Aorta (tissue), 5 donors: ENCODE measurements at regions not wholly inside any gene's neighbourhood (a gene's known extent, or its start where the extent isn't known, plus 50 kb on each side); places are given as distances from the start of the nearest gene placed in this dataset.

Experiments
- ATAC-seq: fragments of 200-7000 bp; cut with Tn5 transposase; one replicate; pipeline ENCODE4 v1.9.1; 2022; ENCODE audit warnings: moderate library complexity; ENCODE audit not compliant: low FRiP score
- DNase-seq, 2 donors: peaks; one replicate each; pipeline ENCODE4 v3.0.0-alpha.2; 2020
- H3K27ac ChIP-seq, 2 donors: one replicate each; pipeline ENCODE4 v1.5.1; 2013; ENCODE audit warnings: low read length in 2 of 2, mild to moderate bottlenecking in 2 of 2, moderate library complexity in 2 of 2, control low read depth in 1 of 2, inconsistent platforms in 1 of 2, low read depth in 1 of 2
- H3K27me3 ChIP-seq, 2 donors: one replicate each; pipeline ENCODE4 v1.6.1; 2013; ENCODE audit warnings: control low read depth in 1 of 2, low read length in 1 of 2, mild to moderate bottlenecking in 1 of 2, moderate library complexity in 1 of 2; ENCODE audit not compliant: insufficient read depth in 2 of 2, control insufficient read depth in 1 of 2
- H3K36me3 ChIP-seq, 2 donors: one replicate each; pipeline ENCODE4 v1.6.1; 2013; ENCODE audit warnings: control low read depth in 1 of 2, low read length in 1 of 2, mild to moderate bottlenecking in 1 of 2; ENCODE audit not compliant: insufficient read depth in 2 of 2, control insufficient read depth in 1 of 2
- H3K4me1 ChIP-seq, 2 donors: one replicate each; pipeline ENCODE4 v1.6.1; 2013; ENCODE audit warnings: low read length in 2 of 2, control low read depth in 1 of 2, mild to moderate bottlenecking in 1 of 2, moderate library complexity in 1 of 2; ENCODE audit not compliant: insufficient read depth in 2 of 2, control insufficient read depth in 1 of 2
- H3K4me3 ChIP-seq, 2 donors: one replicate each; pipeline ENCODE4 v1.5.1; 2013; ENCODE audit warnings: low read length in 2 of 2, control low read depth in 1 of 2, mild to moderate bottlenecking in 1 of 2
- H3K9me3 ChIP-seq: one replicate; pipeline ENCODE4 v1.6.1; 2013; ENCODE audit warnings: mild to moderate bottlenecking, low read length; ENCODE audit not compliant: control insufficient read depth
- WGBS, 2 donors: extraction: QIAGEN DNeasy Blood & Tissue Kit; methylation state at CpG; one replicate each; pipeline ENCODE4 v1.1.7; 2013; 5-methylcytosine and 5-hydroxymethylcytosine counted together
- intact Hi-C, 2 donors: fragments of 100-400 bp; cut with DNase I; formaldehyde crosslinking; loops; one replicate each; pipeline versions ENCODE4 v1.14.2 to v1.15.0; 2022
- donor health status: healthy with polysubstance abuse.
- donor health status: Bipolar disorder and iron deficiency.
- donor health status: DM: no; HTN: no; CAD: no.
- donor health status: DM: no; HTN: no; CAD: no.
- donor health status: DM: yes; HTN: yes; CAD: no.

- DNase-seq (no peak), ATAC-seq (no peak)
- Histone ChIP-seq H3K4me1 (no peaks in the 10 kb centered on the region), H3K27ac (no peak overlapping the region), H3K27me3 (no peaks in the 10 kb centered on the region), H3K4me3 (no peak overlapping the region), H3K36me3 (no peaks in the 10 kb centered on the region), H3K9me3 (peaks cover 4% of the 10 kb centered on the region)
- 69 to 73% methylated on average over 6 of the region's 6 CpGs for WGBS, 2 donors
- intact Hi-C loops: no loop called here
These were observed 889.0 kb downstream of the TBC1D22A start for GRCh38 chr22:47651216-47651987.

- no peak overlapping the region for H3K27ac ChIP-seq
- peaks cover 4% of the 10 kb centered on the region for H3K9me3 ChIP-seq
- no peaks in the 10 kb centered on the region for H3K36me3 ChIP-seq
- no peaks in the 10 kb centered on the region for H3K27me3 ChIP-seq
- intact Hi-C loops: no loop called here
- no peak overlapping the region for H3K4me3 ChIP-seq
- no peak for DNase-seq
- ATAC-seq: no peak
- no peaks in the 10 kb centered on the region for H3K4me1 ChIP-seq
- WGBS, 2 donors: 94 to 98% methylated on average over 5 of the region's 5 CpGs
These were observed 885.3 kb downstream of the TBC1D22A start for GRCh38 chr22:47647720-47648119.

GRCh38 chr22:47647181-47647580, 884.7 kb downstream of the TBC1D22A start:
- no peak for ATAC-seq
- Histone ChIP-seq H3K36me3 (no peaks in the 10 kb centered on the region), H3K27me3 (no peaks in the 10 kb centered on the region), H3K4me1 (no peaks in the 10 kb centered on the region), H3K27ac (no peak overlapping the region), H3K4me3 (no peak overlapping the region), H3K9me3 (peaks cover 4% of the 10 kb centered on the region)
- DNase-seq: no peak
- WGBS, 2 donors: 84% methylated on average over 3 of the region's 3 CpGs
- intact Hi-C loops: no loop called here

- H3K9me3 ChIP-seq: peaks cover 4% of the 10 kb centered on the region
- H3K27ac ChIP-seq: no peak overlapping the region
- no peaks in the 10 kb centered on the region for H3K27me3 ChIP-seq
- no peak overlapping the region for H3K4me3 ChIP-seq
- intact Hi-C loops: no loop called here
- no peak for ATAC-seq
- DNase-seq: no peak
- no peaks in the 10 kb centered on the region for H3K4me1 ChIP-seq
- no peaks in the 10 kb centered on the region for H3K36me3 ChIP-seq
- WGBS, 2 donors: 55 to 66% methylated on average over 2 of the region's 2 CpGs
These were observed 883.5 kb downstream of the TBC1D22A start for GRCh38 chr22:47645923-47646322.

- Histone ChIP-seq H3K27ac (no peak overlapping the region), H3K4me3 (no peak overlapping the region), H3K4me1 (no peaks in the 10 kb centered on the region), H3K27me3 (no peaks in the 10 kb centered on the region), H3K36me3 (no peaks in the 10 kb centered on the region), H3K9me3 (peaks cover 4% of the 10 kb centered on the region)
- DNase-seq (no peak), ATAC-seq (no peak)
- WGBS, 2 donors: 55 to 65% methylated on average over 4 of the region's 4 CpGs
- intact Hi-C loops: no loop called here
These were observed 883.0 kb downstream of the TBC1D22A start for GRCh38 chr22:47645450-47645914.

- H3K9me3 ChIP-seq: peaks cover 7% of the 10 kb centered on the region
- ATAC-seq: no peak
- no peaks in the 10 kb centered on the region for H3K36me3 ChIP-seq
- intact Hi-C loops: no loop called here
- H3K27me3 ChIP-seq: no peaks in the 10 kb centered on the region
- WGBS, 2 donors: 61 to 70% methylated on average over 7 of the region's 7 CpGs
- no peak for DNase-seq
- H3K4me1 ChIP-seq: no peaks in the 10 kb centered on the region
- no peak overlapping the region for H3K27ac ChIP-seq
- H3K4me3 ChIP-seq: no peak overlapping the region
These were observed 871.9 kb downstream of the TBC1D22A start for GRCh38 chr22:47634347-47634746.

- DNase-seq: no peak
- no peak overlapping the region for H3K27ac ChIP-seq
- 88 to 89% methylated on average over 6 of the region's 6 CpGs for WGBS, 2 donors
- ATAC-seq: no peak
- no peak overlapping the region for H3K4me3 ChIP-seq
- intact Hi-C loops: no loop called here
- no peaks in the 10 kb centered on the region for H3K4me1 ChIP-seq
- H3K36me3 ChIP-seq: no peaks in the 10 kb centered on the region
- peaks cover 4% of the 10 kb centered on the region for H3K9me3 ChIP-seq
- H3K27me3 ChIP-seq: no peaks in the 10 kb centered on the region
These were observed 870.7 kb downstream of the TBC1D22A start for GRCh38 chr22:47633111-47633510.

- Histone ChIP-seq H3K4me1 (no peaks in the 10 kb centered on the region), H3K9me3 (peaks cover 4% of the 10 kb centered on the region), H3K27ac (no peak overlapping the region), H3K27me3 (no peaks in the 10 kb centered on the region), H3K36me3 (no peaks in the 10 kb centered on the region), H3K4me3 (no peak overlapping the region)
- no peak for DNase-seq
- intact Hi-C loops: no loop called here
- WGBS, 2 donors: 38 to 49% methylated on average over 10 of the region's 10 CpGs
- ATAC-seq: no peak
These were observed 870.3 kb downstream of the TBC1D22A start for GRCh38 chr22:47632701-47633100.

- WGBS, 2 donors: 92 to 94% methylated on average over 31 of the region's 31 CpGs
- DNase-seq: no peak
- ATAC-seq: no peak
These were observed 869.2 kb downstream of the TBC1D22A start for GRCh38 chr22:47631571-47632102.

More at GRCh38 chr22:47631571-47632102, 869.2 kb downstream of the TBC1D22A start:
- intact Hi-C loops: no loop called here
- Histone ChIP-seq H3K36me3 (no peaks in the 10 kb centered on the region), H3K9me3 (peaks cover 4% of the 10 kb centered on the region), H3K4me3 (no peak overlapping the region), H3K27me3 (no peaks in the 10 kb centered on the region), H3K27ac (no peak overlapping the region), H3K4me1 (no peaks in the 10 kb centered on the region)
